Astrocyte (in vitro differentiated cells and primary cell): ENCODE measurements at regions not wholly inside any gene's neighbourhood (a gene's known extent, or its start where the extent isn't known, plus 50 kb on each side); places are given as distances from the start of the nearest gene placed in this dataset.

ENCODE experiments used
- DNase-seq: peaks from one replicate; pipeline ENCODE4 v3.0.0-alpha.2; 2010; ENCODE audit warnings: low read depth
- FAIRE-seq: peaks from 2 replicates; lab custom pipeline; 2011; peaks lifted over from hg19 to GRCh38; lab: Jason Lieb, UNC
- H2AFZ ChIP-seq: 2 replicates; pipeline ENCODE4 v1.6.0; 2012; ENCODE audit warnings: low read depth, low read length, inconsistent platforms
- H3K27ac ChIP-seq: 2 replicates; pipeline ENCODE4 v1.5.1; 2011; ENCODE audit warnings: low read depth, low read length, inconsistent platforms
- H3K27me3 ChIP-seq: 2 replicates; pipeline ENCODE4 v1.6.0; 2011; ENCODE audit warnings: low read length, inconsistent platforms; ENCODE audit not compliant: insufficient read depth
- H3K36me3 ChIP-seq: 2 replicates; pipeline ENCODE4 v1.5.1; 2011; ENCODE audit warnings: low read length, inconsistent platforms; ENCODE audit not compliant: insufficient read depth
- H3K4me1 ChIP-seq: 2 replicates; pipeline ENCODE4 v1.5.1; 2011; ENCODE audit warnings: low read length, inconsistent platforms; ENCODE audit not compliant: insufficient read depth
- H3K4me2 ChIP-seq: 2 replicates; pipeline ENCODE4 v1.6.0; 2012; ENCODE audit warnings: low read length, inconsistent platforms
- H3K4me3 ChIP-seq: 2 replicates; pipeline ENCODE4 v1.5.1; 2011; ENCODE audit warnings: low read depth, mild to moderate bottlenecking, low read length, inconsistent platforms; ENCODE audit not compliant: insufficient read depth
- H3K79me2 ChIP-seq: 2 replicates; pipeline ENCODE4 v1.6.0; 2012; ENCODE audit warnings: mild to moderate bottlenecking, low read length, inconsistent platforms; ENCODE audit not compliant: insufficient read depth
- H3K9ac ChIP-seq: 2 replicates; pipeline ENCODE4 v1.6.0; 2012; ENCODE audit warnings: mild to moderate bottlenecking, low read length, inconsistent platforms
- H3K9me3 ChIP-seq: 2 replicates; pipeline ENCODE4 v1.5.1; 2012; ENCODE audit warnings: low read depth, mild to moderate bottlenecking, low read length, inconsistent platforms; ENCODE audit not compliant: insufficient read depth
- H4K20me1 ChIP-seq: 2 replicates; pipeline ENCODE4 v1.6.0; 2012; ENCODE audit warnings: low read length, inconsistent platforms; ENCODE audit not compliant: insufficient read depth
- H3K27ac Mint-ChIP-seq: one replicate; pipeline ENCODE4 v1.8.0; 2021; ENCODE audit warnings: mild to moderate bottlenecking, mixed read lengths; ENCODE audit not compliant: unreplicated experiment
- H3K27me3 Mint-ChIP-seq: one replicate; pipeline ENCODE4 v1.8.0; 2021; ENCODE audit warnings: low read depth, mixed read lengths; ENCODE audit not compliant: unreplicated experiment
- H3K36me3 Mint-ChIP-seq: one replicate; pipeline ENCODE4 v1.8.0; 2021; ENCODE audit warnings: low read depth, mixed read lengths; ENCODE audit not compliant: unreplicated experiment
- H3K4me1 Mint-ChIP-seq: one replicate; pipeline ENCODE4 v1.8.0; 2021; ENCODE audit warnings: low read depth, mixed read lengths; ENCODE audit not compliant: unreplicated experiment
- H3K4me3 Mint-ChIP-seq: one replicate; pipeline ENCODE4 v1.8.0; 2021; ENCODE audit warnings: mild to moderate bottlenecking, moderate library complexity, mixed read lengths; ENCODE audit not compliant: unreplicated experiment
- H3K9me3 Mint-ChIP-seq: one replicate; pipeline ENCODE4 v1.8.0; 2021; ENCODE audit warnings: mild to moderate bottlenecking, mixed read lengths; ENCODE audit not compliant: unreplicated experiment
- CTCF ChIP-seq: IDR thresholded peaks from 2 replicates; pipeline ENCODE4 v1.5.1; 2011; ENCODE audit warnings: low read depth, mild to moderate bottlenecking, inconsistent platforms, low read length, moderate library complexity; ENCODE audit not compliant: insufficient read depth
- EZH2 ChIP-seq: IDR thresholded peaks from 2 replicates; pipeline ENCODE4 v1.6.1; 2012; ENCODE audit warnings: mild to moderate bottlenecking, low read length, inconsistent platforms; ENCODE audit not compliant: insufficient read depth

- H3K4me1 Mint-ChIP-seq: no peaks in the 10 kb centered on the region
- H3K27ac Mint-ChIP-seq: no peak overlapping the region
- Histone ChIP-seq H3K9ac (no peak overlapping the region), H3K4me3 (no peak overlapping the region), H3K36me3 (no peaks in the 10 kb centered on the region), H3K79me2 (no peaks in the 10 kb centered on the region), H3K27me3 (no peaks in the 10 kb centered on the region), H3K9me3 (no peaks in the 10 kb centered on the region), H4K20me1 (no peaks in the 10 kb centered on the region), H3K27ac (no peak overlapping the region), H2AFZ (no peak overlapping the region), H3K4me1 (peaks cover 16% of the 10 kb centered on the region), H3K4me2 (no peak overlapping the region)
- H3K9me3 Mint-ChIP-seq: no peaks in the 10 kb centered on the region
- FAIRE-seq (no peak), DNase-seq (no peak)
- no peak overlapping the region for H3K4me3 Mint-ChIP-seq
- H3K27me3 Mint-ChIP-seq: no peaks in the 10 kb centered on the region
- TF ChIP-seq EZH2 (no peak), CTCF (no peak)
- H3K36me3 Mint-ChIP-seq: no peaks in the 10 kb centered on the region
Observed at GRCh38 chr2:133776936-133777573, 208.8 kb upstream of the NCKAP5 start.

GRCh38 chr2:133777574-133777960 is 209.3 kb upstream of the NCKAP5 start:
- no peaks in the 10 kb centered on the region for H3K36me3 Mint-ChIP-seq
- no peaks in the 10 kb centered on the region for H4K20me1 ChIP-seq

GRCh38 chr2:133780099-133780996 is 212.1 kb upstream of the NCKAP5 start:
- DNase-seq (peak; percentile 65), FAIRE-seq (peak; percentile 78)
- Mint-ChIP-seq H3K36me3 (no peaks in the 10 kb centered on the region), H3K9me3 (peaks cover 5% of the 10 kb centered on the region), H3K27ac (no peak overlapping the region), H3K4me1 (no peaks in the 10 kb centered on the region), H3K27me3 (no peaks in the 10 kb centered on the region), H3K4me3 (no peak overlapping the region)
- Histone ChIP-seq H3K79me2 (no peaks in the 10 kb centered on the region), H3K4me3 (no peak overlapping the region), H2AFZ (no peak overlapping the region), H3K36me3 (no peaks in the 10 kb centered on the region), H3K27me3 (no peaks in the 10 kb centered on the region), H3K4me1 (peaks cover 8% of the 10 kb centered on the region), H3K4me2 (no peak overlapping the region), H3K9me3 (no peaks in the 10 kb centered on the region), H3K27ac (no peak overlapping the region), H3K9ac (peak overlapping the region; percentile 6), H4K20me1 (no peaks in the 10 kb centered on the region)
- no peak for TF ChIP-seq EZH2
- peak; percentile 93 for TF ChIP-seq CTCF

More at GRCh38 chr2:133777574-133777960, 209.3 kb upstream of the NCKAP5 start:
- no peaks in the 10 kb centered on the region for H3K9me3 ChIP-seq
- H3K4me1 ChIP-seq: peaks cover 16% of the 10 kb centered on the region
- Mint-ChIP-seq H3K9me3 (peaks cover 2% of the 10 kb centered on the region), H3K4me3 (no peak overlapping the region), H3K27me3 (no peaks in the 10 kb centered on the region), H3K27ac (no peak overlapping the region), H3K4me1 (no peaks in the 10 kb centered on the region)
- DNase-seq (peak; percentile 60), FAIRE-seq (no peak)
- no peaks in the 10 kb centered on the region for H3K36me3 ChIP-seq
- H3K27ac ChIP-seq: no peak overlapping the region
- H3K4me2 ChIP-seq: no peak overlapping the region
- no peaks in the 10 kb centered on the region for H3K27me3 ChIP-seq
- H3K4me3 ChIP-seq: no peak overlapping the region
- H2AFZ ChIP-seq: no peak overlapping the region
- H3K9ac ChIP-seq: no peak overlapping the region
- TF ChIP-seq EZH2: no peak
- H3K79me2 ChIP-seq: no peaks in the 10 kb centered on the region
